ENCODE measurements at regions not wholly inside any gene's neighbourhood (a gene's known extent, or its start where the extent isn't known, plus 50 kb on each side); places are given as distances from the start of the nearest gene placed in this dataset.
A peak's percentile ranks its signal among the peaks of the same experiment; 100 is the strongest.
"Not testable (repeated sequence)": the region's sequence is repeated elsewhere in the genome, so short reads cannot be mapped to it uniquely, and the experiment has no call there.

DNA sequence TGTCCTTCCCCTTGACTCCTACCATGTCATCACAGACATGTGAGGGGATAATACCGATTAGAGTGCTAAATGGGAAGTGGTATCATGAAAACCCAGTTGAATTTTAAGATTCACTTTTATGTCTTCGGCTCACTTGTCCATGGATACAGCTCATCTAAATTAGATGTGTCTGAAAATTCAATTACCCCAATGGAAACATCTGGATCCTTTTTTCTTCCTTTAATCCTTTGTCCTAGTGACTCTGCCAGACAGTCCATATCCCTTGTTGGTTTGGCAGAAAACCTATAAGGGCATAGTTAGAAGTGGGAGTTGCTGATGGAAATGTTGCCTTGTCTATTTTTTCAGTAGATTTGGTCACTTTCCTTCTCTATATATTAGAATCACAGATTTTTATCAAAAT is 271.9 kb downstream of the MTERF1 start:
- no peaks in the 10 kb centered on the region for H3K36me3 ChIP-seq
- H3K4me1 ChIP-seq (ENCODE audit: low read depth), result no peaks in the 10 kb centered on the region
- no peak for DNase-seq (ENCODE audit: low read depth in 1 of 2, low spot score in 1 of 2)
- no peak overlapping the region for H3K4me3 ChIP-seq
- no peak overlapping the region for H3K27ac ChIP-seq
- H3K27me3 ChIP-seq, result no peaks in the 10 kb centered on the region
- H3K9me3 ChIP-seq (ENCODE audit: low read depth), result no peaks in the 10 kb centered on the region
- TF ChIP-seq, protein P1, sequence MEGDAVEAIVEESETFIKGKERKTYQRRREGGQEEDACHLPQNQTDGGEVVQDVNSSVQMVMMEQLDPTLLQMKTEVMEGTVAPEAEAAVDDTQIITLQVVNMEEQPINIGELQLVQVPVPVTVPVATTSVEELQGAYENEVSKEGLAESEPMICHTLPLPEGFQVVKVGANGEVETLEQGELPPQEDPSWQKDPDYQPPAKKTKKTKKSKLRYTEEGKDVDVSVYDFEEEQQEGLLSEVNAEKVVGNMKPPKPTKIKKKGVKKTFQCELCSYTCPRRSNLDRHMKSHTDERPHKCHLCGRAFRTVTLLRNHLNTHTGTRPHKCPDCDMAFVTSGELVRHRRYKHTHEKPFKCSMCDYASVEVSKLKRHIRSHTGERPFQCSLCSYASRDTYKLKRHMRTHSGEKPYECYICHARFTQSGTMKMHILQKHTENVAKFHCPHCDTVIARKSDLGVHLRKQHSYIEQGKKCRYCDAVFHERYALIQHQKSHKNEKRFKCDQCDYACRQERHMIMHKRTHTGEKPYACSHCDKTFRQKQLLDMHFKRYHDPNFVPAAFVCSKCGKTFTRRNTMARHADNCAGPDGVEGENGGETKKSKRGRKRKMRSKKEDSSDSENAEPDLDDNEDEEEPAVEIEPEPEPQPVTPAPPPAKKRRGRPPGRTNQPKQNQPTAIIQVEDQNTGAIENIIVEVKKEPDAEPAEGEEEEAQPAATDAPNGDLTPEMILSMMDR (IDR thresholded peaks at IDR 0.05; ENCODE audit: low read depth, low read length), result no peak

DNA sequence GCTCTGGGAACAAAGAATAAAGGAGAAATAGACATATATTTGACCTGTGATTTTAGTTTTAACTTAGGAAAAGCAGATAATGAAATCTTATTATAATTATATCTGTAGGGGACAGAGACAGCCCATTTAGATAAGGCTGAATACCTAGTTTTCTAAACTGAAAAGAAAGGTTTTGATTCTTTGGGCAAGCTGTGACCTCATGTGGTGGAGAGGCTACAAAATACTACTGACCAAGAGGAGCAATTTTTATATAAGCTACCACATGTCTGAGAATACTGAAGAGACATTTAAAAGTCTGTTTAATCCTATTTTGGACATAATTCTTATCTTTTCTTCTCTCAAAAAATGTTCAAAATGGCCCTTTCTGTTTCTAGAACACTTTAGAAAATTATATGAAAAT is 271.0 kb downstream of the MTERF1 start:
- Histone ChIP-seq H3K9me3 (ENCODE audit: low read depth) (no peaks in the 10 kb centered on the region), H3K36me3 (no peaks in the 10 kb centered on the region), H3K27me3 (no peaks in the 10 kb centered on the region), H3K27ac (no peak overlapping the region), H3K4me3 (no peak overlapping the region), H3K4me1 (ENCODE audit: low read depth) (no peaks in the 10 kb centered on the region)
- TF ChIP-seq, protein P1 (IDR thresholded peaks at IDR 0.05; ENCODE audit: low read depth, low read length), result no peak
- no peak for DNase-seq (ENCODE audit: low read depth in 1 of 2, low spot score in 1 of 2)

DNA sequence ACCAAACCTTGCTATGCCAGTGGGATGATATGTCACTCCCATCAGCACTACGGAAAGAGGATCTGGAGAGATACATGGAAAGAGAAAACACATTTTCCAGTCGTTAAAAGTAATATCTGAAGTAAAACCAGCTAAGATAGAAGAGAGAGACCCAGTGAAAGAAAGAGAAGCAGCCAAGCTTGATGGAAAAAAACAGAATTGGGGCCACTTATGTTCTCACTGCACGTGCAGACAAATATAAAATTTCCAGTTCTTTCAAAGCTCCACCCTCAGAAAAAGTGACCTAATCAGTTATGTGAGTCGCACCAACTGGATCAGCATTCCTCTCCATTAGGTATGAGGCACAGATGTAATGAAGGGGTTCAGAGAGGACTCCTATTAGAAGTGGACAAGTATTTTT is 266.1 kb downstream of the MTERF1 start:
- TF ChIP-seq, protein P1 (IDR thresholded peaks at IDR 0.05; ENCODE audit: low read depth, low read length), result no peak
- Histone ChIP-seq H3K27ac (no peak overlapping the region), H3K4me1 (ENCODE audit: low read depth) (no peaks in the 10 kb centered on the region), H3K9me3 (ENCODE audit: low read depth) (no peaks in the 10 kb centered on the region), H3K27me3 (no peaks in the 10 kb centered on the region), H3K4me3 (no peak overlapping the region), H3K36me3 (no peaks in the 10 kb centered on the region)
- no peak for DNase-seq (ENCODE audit: low read depth in 1 of 2, low spot score in 1 of 2)

DNA sequence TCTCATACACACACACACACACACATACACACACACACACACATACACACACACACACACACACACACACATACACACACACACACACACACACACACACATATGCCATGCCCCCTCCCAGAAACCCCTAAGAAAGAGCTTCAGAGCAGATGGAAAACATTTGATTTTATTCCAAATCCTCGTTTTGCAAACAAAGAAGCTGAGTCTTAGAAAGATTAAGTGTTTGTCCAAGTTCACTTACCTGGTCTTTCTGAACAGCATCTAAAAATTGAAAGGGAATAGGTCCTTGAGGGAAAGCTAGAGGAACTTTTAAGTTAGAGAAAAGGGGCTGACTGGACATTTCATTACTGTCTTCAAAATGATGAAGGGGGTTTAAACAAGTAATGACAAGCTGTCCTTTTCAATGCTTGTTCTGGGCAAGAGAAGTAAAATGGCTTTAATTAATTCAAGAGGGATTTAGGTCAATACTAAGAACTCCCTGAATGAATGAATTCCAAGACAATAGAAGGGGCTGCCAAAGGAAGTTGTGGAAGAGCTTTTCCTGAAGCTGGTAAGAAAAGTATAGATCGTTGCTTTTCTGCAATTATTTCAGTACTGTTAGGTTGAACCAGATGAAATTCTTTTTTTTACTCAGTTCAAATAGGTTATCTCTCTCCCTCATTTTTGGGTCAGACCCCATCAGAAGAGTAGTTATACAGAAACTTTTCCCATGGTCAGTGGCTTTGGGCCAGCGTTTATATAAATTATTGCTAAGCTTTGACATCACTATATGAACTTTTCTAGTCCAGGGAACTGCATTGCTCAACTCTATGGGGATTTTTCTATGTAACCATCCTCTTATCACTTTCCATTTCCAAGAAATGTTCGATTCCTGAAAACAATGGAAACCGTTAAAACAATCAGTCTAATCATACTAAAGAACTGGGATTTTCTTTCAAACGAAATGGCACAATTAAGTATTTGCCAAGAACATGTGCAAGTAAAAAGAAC is 261.4 kb downstream of the MTERF1 start:
- Histone ChIP-seq H3K4me3 (no peak overlapping the region), H3K36me3 (no peaks in the 10 kb centered on the region), H3K27me3 (no peaks in the 10 kb centered on the region), H3K9me3 (ENCODE audit: low read depth) (no peaks in the 10 kb centered on the region), H3K27ac (no peak overlapping the region), H3K4me1 (ENCODE audit: low read depth) (no peaks in the 10 kb centered on the region)
- DNase-seq (ENCODE audit: low read depth in 1 of 2, low spot score in 1 of 2), result peak in 1 of 2 donors; percentile 16
- TF ChIP-seq, protein P1 (IDR thresholded peaks at IDR 0.05; ENCODE audit: low read depth, low read length), result no peak

DNA sequence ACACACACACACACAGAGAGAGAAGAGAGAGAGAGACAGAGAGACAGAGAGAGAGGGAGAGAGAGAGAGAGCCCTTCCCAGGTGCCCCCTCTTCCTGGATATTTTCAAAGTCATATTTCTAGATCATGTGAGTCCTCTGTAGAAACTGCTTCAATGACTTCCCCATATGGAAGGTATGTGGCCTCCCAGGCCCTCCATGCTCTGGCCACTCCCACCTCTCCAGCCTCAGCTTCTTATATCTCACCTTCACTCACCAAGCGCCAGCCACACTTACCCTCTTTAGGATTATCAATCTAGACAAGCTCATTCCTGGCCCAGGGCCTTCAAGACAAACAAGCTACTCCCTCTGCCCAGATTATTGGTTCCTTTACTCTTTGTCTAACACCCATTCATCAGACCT is 259.7 kb downstream of the MTERF1 start:
- H3K27ac ChIP-seq, result no peak overlapping the region
- H3K36me3 ChIP-seq, result no peaks in the 10 kb centered on the region
- peak in 1 of 2 donors; percentile 45 for DNase-seq (ENCODE audit: low read depth in 1 of 2, low spot score in 1 of 2)
- no peaks in the 10 kb centered on the region for H3K27me3 ChIP-seq
- H3K4me3 ChIP-seq, result no peak overlapping the region
- no peaks in the 10 kb centered on the region for H3K9me3 ChIP-seq (ENCODE audit: low read depth)
- H3K4me1 ChIP-seq (ENCODE audit: low read depth), result no peaks in the 10 kb centered on the region
- TF ChIP-seq, protein P1 (IDR thresholded peaks at IDR 0.05; ENCODE audit: low read depth, low read length), result no peak

DNA sequence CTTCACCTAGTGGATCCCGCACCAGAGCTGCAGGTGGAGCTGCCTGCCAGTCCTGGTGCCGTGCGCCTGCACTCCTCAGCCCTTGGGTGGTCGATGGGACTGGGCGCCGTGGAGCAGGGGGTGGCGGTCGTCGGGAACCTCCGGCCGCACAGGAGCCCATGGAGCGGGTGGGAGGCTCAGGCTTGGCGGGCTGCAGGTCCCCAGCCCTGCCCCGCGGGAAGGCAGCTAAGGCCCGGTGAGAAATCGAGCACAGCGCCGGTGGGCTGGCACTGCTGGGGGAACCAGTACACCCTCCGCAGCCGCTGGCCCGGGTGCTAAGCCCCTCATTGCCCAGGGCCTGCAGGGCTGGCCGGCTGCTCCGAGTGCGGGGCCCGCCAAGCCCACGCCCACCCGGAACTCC is 253.2 kb downstream of the MTERF1 start:
- not testable (repeated sequence) for H3K36me3 ChIP-seq; DNase-seq (ENCODE audit: low read depth in 1 of 2, low spot score in 1 of 2); H3K27me3 ChIP-seq; H3K9me3 ChIP-seq (ENCODE audit: low read depth); H3K4me1 ChIP-seq (ENCODE audit: low read depth); H3K4me3 ChIP-seq; H3K27ac ChIP-seq
